CD4-positive, alpha-beta T cell treated with Interleukin-17A for 1 hour (primary cell): ENCODE measurements at regions not wholly inside any gene's neighbourhood (a gene's known extent, or its start where the extent isn't known, plus 50 kb on each side); places are given as distances from the start of the nearest gene placed in this dataset.
"Not testable (repeated sequence)": the region's sequence is repeated elsewhere in the genome, so short reads cannot be mapped to it uniquely, and the experiment has no call there.

Experiments used
- DNase-seq: peaks from one replicate; pipeline ENCODE4 v3.0.0-alpha.2; 2020

- DNase-seq = no peak
Measured at GRCh38 chr3:190192087-190192486, 71.4 kb upstream of the P3H2 start.

GRCh38 chr3:190188197-190188596 lies 67.5 kb upstream of the P3H2 start:
- DNase-seq = no peak

GRCh38 chr3:190183121-190183520 lies 62.4 kb upstream of the P3H2 start:
- DNase-seq = no peak

- DNase-seq = no peak
Measured at GRCh38 chr3:190182418-190183043, 61.8 kb upstream of the P3H2 start.

GRCh38 chr3:190180268-190180667 lies 59.6 kb upstream of the P3H2 start:
- DNase-seq = no peak

GRCh38 chr3:190178779-190179178 lies 58.1 kb upstream of the P3H2 start:
- DNase-seq = no peak

GRCh38 chr3:190176933-190177525 lies 56.3 kb upstream of the P3H2 start:
- not testable (repeated sequence) for DNase-seq

GRCh38 chr3:190176106-190176505 lies 55.4 kb upstream of the P3H2 start:
- not testable (repeated sequence) for DNase-seq

- DNase-seq = no peak
Measured at GRCh38 chr3:190175490-190175889, 54.8 kb upstream of the P3H2 start.

- no peak for DNase-seq
Measured at GRCh38 chr3:190174471-190174870, 53.8 kb upstream of the P3H2 start.

- no peak for DNase-seq
Measured at GRCh38 chr3:190173426-190173825, 52.7 kb upstream of the P3H2 start.

- no peak for DNase-seq
Measured at GRCh38 chr3:190172751-190173150, 52.1 kb upstream of the P3H2 start.
